ENCODE measurements at regions not wholly inside any gene's neighbourhood (a gene's known extent, or its start where the extent isn't known, plus 50 kb on each side); places are given as distances from the start of the nearest gene placed in this dataset.

GRCh38 chr11:29243616-29244015, 773.2 kb downstream of the KCNA4 start:
- Histone ChIP-seq H3K9me3 (no peaks in the 10 kb centered on the region), H3K27me3 (no peaks in the 10 kb centered on the region), H3K4me3 (no peak overlapping the region), H3K36me3 (no peaks in the 10 kb centered on the region), H3K27ac (no peak overlapping the region), H3K4me1 (no peaks in the 10 kb centered on the region)
- TF ChIP-seq, protein P1, sequence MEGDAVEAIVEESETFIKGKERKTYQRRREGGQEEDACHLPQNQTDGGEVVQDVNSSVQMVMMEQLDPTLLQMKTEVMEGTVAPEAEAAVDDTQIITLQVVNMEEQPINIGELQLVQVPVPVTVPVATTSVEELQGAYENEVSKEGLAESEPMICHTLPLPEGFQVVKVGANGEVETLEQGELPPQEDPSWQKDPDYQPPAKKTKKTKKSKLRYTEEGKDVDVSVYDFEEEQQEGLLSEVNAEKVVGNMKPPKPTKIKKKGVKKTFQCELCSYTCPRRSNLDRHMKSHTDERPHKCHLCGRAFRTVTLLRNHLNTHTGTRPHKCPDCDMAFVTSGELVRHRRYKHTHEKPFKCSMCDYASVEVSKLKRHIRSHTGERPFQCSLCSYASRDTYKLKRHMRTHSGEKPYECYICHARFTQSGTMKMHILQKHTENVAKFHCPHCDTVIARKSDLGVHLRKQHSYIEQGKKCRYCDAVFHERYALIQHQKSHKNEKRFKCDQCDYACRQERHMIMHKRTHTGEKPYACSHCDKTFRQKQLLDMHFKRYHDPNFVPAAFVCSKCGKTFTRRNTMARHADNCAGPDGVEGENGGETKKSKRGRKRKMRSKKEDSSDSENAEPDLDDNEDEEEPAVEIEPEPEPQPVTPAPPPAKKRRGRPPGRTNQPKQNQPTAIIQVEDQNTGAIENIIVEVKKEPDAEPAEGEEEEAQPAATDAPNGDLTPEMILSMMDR (IDR thresholded peaks at IDR 0.05): no peak
- 77 to 80% methylated on average over 3 of the region's 3 CpGs for WGBS, 2 donors
- ATAC-seq (no peak), DNase-seq (no peak)
- intact Hi-C loops (cut with DNase I): no loop called here

DNA sequence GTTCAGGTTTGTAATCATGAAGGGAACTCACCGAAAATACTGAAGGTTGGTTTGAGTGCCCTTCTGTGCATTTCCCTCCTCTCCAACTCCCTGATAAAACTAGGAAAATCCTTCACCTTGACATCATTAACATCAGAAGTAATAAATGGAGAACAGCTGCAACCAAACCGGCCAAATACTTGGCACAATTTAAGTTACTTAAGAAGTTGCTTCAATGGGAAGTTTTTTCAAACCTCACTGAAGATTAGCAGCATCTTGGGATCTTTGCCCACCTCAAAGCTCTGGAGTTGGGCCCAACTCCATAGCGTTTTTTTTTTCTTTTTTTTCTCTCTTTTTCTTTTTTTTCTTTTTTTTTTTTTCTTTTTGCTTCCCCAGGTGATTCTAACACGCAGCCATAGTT, 784.8 kb downstream of the KCNA4 start:
- 53 to 61% methylated on average over 4 of the region's 4 CpGs for WGBS, 2 donors
- H3K4me3 ChIP-seq: no peak overlapping the region
- DNase-seq (no peak), ATAC-seq (no peak)
- no peaks in the 10 kb centered on the region for H3K36me3 ChIP-seq
- no peaks in the 10 kb centered on the region for H3K4me1 ChIP-seq
- TF ChIP-seq, protein P1 (IDR thresholded peaks at IDR 0.05): no peak
- H3K9me3 ChIP-seq: peaks cover 0 to 8% (median 0%) of the 10 kb centered on the region in 11 donors
- intact Hi-C loops (cut with DNase I): no loop called here
- no peaks in the 10 kb centered on the region for H3K27me3 ChIP-seq
- H3K27ac ChIP-seq: no peak overlapping the region

DNA sequence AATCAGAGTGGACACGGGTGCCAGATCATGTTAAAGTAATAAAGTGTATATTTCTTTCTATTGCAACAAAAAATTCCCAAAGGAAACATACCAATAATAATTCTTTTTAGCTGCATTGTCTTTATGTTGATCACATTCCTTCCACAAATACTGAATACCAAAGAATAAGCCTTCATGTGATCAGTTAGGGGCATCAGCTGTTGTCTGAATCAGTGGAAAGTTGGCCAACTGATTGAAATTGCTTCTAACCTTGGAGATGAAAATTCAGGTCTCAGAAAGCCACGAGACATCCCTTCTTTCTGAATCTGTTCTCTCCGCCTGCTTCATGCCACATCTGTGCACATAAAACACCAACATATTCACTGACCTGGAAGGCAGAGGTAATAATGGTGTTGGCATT, 785.2 kb downstream of the KCNA4 start:
- Histone ChIP-seq H3K4me3 (no peak overlapping the region), H3K36me3 (no peaks in the 10 kb centered on the region), H3K9me3 (peaks cover 0 to 5% (median 0%) of the 10 kb centered on the region in 11 donors), H3K27ac (no peak overlapping the region), H3K4me1 (no peaks in the 10 kb centered on the region), H3K27me3 (no peaks in the 10 kb centered on the region)
- intact Hi-C loops (cut with DNase I): no loop called here
- DNase-seq: no peak
- no peak for ATAC-seq
- TF ChIP-seq, protein P1 (IDR thresholded peaks at IDR 0.05): no peak
- 67 to 72% methylated on average over 3 of the region's 3 CpGs for WGBS, 2 donors

GRCh38 chr11:29227811-29228210, 789.0 kb downstream of the KCNA4 start:
- Histone ChIP-seq H3K27ac (no peak overlapping the region), H3K9me3 (peaks cover 0 to 10% (median 0%) of the 10 kb centered on the region in 11 donors), H3K27me3 (no peaks in the 10 kb centered on the region), H3K4me1 (no peaks in the 10 kb centered on the region), H3K4me3 (no peak overlapping the region), H3K36me3 (no peaks in the 10 kb centered on the region)
- intact Hi-C loops (cut with DNase I): no loop called here
- DNase-seq (no peak), ATAC-seq (no peak)
- TF ChIP-seq, protein P1 (IDR thresholded peaks at IDR 0.05): no peak
- 31 to 46% methylated on average over 6 of the region's 6 CpGs for WGBS, 2 donors
